ENCODE measurements at regions not wholly inside any gene's neighbourhood (a gene's known extent, or its start where the extent isn't known, plus 50 kb on each side); places are given as distances from the start of the nearest gene placed in this dataset.
A peak's percentile ranks its signal among the peaks of the same experiment; 100 is the strongest.
"Not testable (repeated sequence)": the region's sequence is repeated elsewhere in the genome, so short reads cannot be mapped to it uniquely, and the experiment has no call there.

- not testable (repeated sequence) for FAIRE-seq; DNase-seq (ENCODE audit: low spot score)
Observed at GRCh38 chr2:88802026-88802425, 110.6 kb downstream of the RPIA start.

- FAIRE-seq, result no peak
- no peak for DNase-seq (ENCODE audit: low spot score)
Observed at GRCh38 chr2:88807237-88807962, 115.9 kb downstream of the RPIA start.

- no peak for DNase-seq (ENCODE audit: low spot score)
- no peak for FAIRE-seq
Observed at GRCh38 chr2:88808083-88808482, 116.6 kb downstream of the RPIA start.

GRCh38 chr2:88808652-88809051, 117.2 kb downstream of the RPIA start:
- DNase-seq (ENCODE audit: low spot score) (no peak), FAIRE-seq (no peak)

GRCh38 chr2:88809216-88809615, 117.7 kb downstream of the RPIA start:
- FAIRE-seq, result no peak

GRCh38 chr2:88810017-88810416, 118.5 kb downstream of the RPIA start:
- DNase-seq (ENCODE audit: low spot score), result no peak
- FAIRE-seq, result no peak

More at GRCh38 chr2:88809216-88809615, 117.7 kb downstream of the RPIA start:
- DNase-seq (ENCODE audit: low spot score), result no peak

GRCh38 chr2:88810488-88810887, 119.0 kb downstream of the RPIA start:
- FAIRE-seq, result no peak
- DNase-seq (ENCODE audit: low spot score), result no peak

GRCh38 chr2:88811233-88811632, 119.8 kb downstream of the RPIA start:
- FAIRE-seq (no peak), DNase-seq (ENCODE audit: low spot score) (no peak)

- no peak for FAIRE-seq
- no peak for DNase-seq (ENCODE audit: low spot score)
Observed at GRCh38 chr2:88811681-88812080, 120.2 kb downstream of the RPIA start.

GRCh38 chr2:88813612-88814011, 122.1 kb downstream of the RPIA start:
- no peak for DNase-seq (ENCODE audit: low spot score)
- no peak for FAIRE-seq

GRCh38 chr2:88815282-88815681, 123.8 kb downstream of the RPIA start:
- no peak for DNase-seq (ENCODE audit: low spot score)
- no peak for FAIRE-seq

GRCh38 chr2:88815697-88816096, 124.2 kb downstream of the RPIA start:
- DNase-seq (ENCODE audit: low spot score) (no peak), FAIRE-seq (no peak)

- no peak for DNase-seq (ENCODE audit: low spot score)
- no peak for FAIRE-seq
Observed at GRCh38 chr2:88818381-88818780, 126.9 kb downstream of the RPIA start.

GRCh38 chr2:88824951-88825350, 133.5 kb downstream of the RPIA start:
- no peak for DNase-seq (ENCODE audit: low spot score)
- no peak for FAIRE-seq

- DNase-seq (ENCODE audit: low spot score), result no peak
- FAIRE-seq, result no peak
Observed at GRCh38 chr2:88826399-88826798, 134.9 kb downstream of the RPIA start.

GRCh38 chr2:88827821-88828220, 136.3 kb downstream of the RPIA start:
- no peak for DNase-seq (ENCODE audit: low spot score)
- no peak for FAIRE-seq

- DNase-seq (ENCODE audit: low spot score), result no peak
- FAIRE-seq, result no peak
Observed at GRCh38 chr2:88828397-88829137, 137.1 kb downstream of the RPIA start.

GRCh38 chr2:88829607-88830463, 138.4 kb downstream of the RPIA start:
- FAIRE-seq, result no peak
- no peak for DNase-seq (ENCODE audit: low spot score)

- DNase-seq (ENCODE audit: low spot score) (peak; percentile 29), FAIRE-seq (no peak)
Observed at GRCh38 chr2:88831071-88831791, 139.8 kb downstream of the RPIA start.

GRCh38 chr2:88831792-88832248, 140.3 kb downstream of the RPIA start:
- FAIRE-seq, result no peak

More at GRCh38 chr2:88831792-88832248, 140.3 kb downstream of the RPIA start:
- peak; percentile 12 for DNase-seq (ENCODE audit: low spot score)

Measured in RCC 7860 (cell line).